ENCODE measurements at regions not wholly inside any gene's neighbourhood (a gene's known extent, or its start where the extent isn't known, plus 50 kb on each side); places are given as distances from the start of the nearest gene placed in this dataset.

- CTCF ChIA-PET, result no interaction called here
- intact Hi-C loops (cut with micrococcal nuclease) (no loop called here), in situ Hi-C loops (cut with MboI; ENCODE audit: low sequenced_read_pairs) (no loop called here), dilution Hi-C loops (cut with HindIII; ENCODE audit: low sequenced_read_pairs, unreplicated experiment) (no loop called here)
- no peak overlapping the region for H3K18ac ChIP-seq (ENCODE audit: low read depth, low read length)
- H3K4me2 ChIP-seq (ENCODE audit: low read depth, low read length), result no peak overlapping the region
- no peak overlapping the region for H2BK20ac ChIP-seq (ENCODE audit: low read depth, low read length)
- H3K23ac ChIP-seq (ENCODE audit: low read depth, low read length), result no peak overlapping the region
- no peak for DNase-seq
- H3K56ac ChIP-seq (ENCODE audit: extremely low read depth, insufficient read depth, low read length), result no peak overlapping the region
- no peak overlapping the region for H2BK120ac ChIP-seq (ENCODE audit: low read depth, low read length)
- no peaks in the 10 kb centered on the region for H3K79me1 ChIP-seq (ENCODE audit: low read depth in 1 of 2, low read length in 2 of 2)
- H3K14ac ChIP-seq (replicated peaks; ENCODE audit: low read depth, low read length), result no peak overlapping the region
- H2AK5ac ChIP-seq (ENCODE audit: low read depth, low read length), result no peak overlapping the region
- no peak overlapping the region for H2BK5ac ChIP-seq (ENCODE audit: low read depth, low read length, poor library complexity, severe bottlenecking)
- no peak overlapping the region for H4K91ac ChIP-seq (ENCODE audit: insufficient read depth, low read depth, low read length)
- H2AFZ ChIP-seq (replicated peaks; ENCODE audit: low read length, poor library complexity), result no peak overlapping the region
- H4K5ac ChIP-seq (ENCODE audit: low read depth, low read length), result no peak overlapping the region
- H4K8ac ChIP-seq (ENCODE audit: low read depth in 2 of 2, low read length in 2 of 2), result no peak overlapping the region
- no peak overlapping the region for H3K27ac ChIP-seq (ENCODE audit: insufficient read depth, low read length)
- no peaks in the 10 kb centered on the region for H3K36me3 ChIP-seq (ENCODE audit: control insufficient read depth, insufficient read depth, low read length)
- no peak overlapping the region for H2BK15ac ChIP-seq (ENCODE audit: low read depth, low read length)
- H3K4me1 ChIP-seq (ENCODE audit: control insufficient read depth, insufficient read depth, low read length), result no peaks in the 10 kb centered on the region
- H3K27me3 ChIP-seq (ENCODE audit: control insufficient read depth, insufficient read depth, low read length), result no peaks in the 10 kb centered on the region
- H2AK9ac ChIP-seq (replicated peaks; ENCODE audit: low read depth, low read length, poor library complexity), result no peak overlapping the region
- H3K4me3 ChIP-seq (ENCODE audit: insufficient read depth, low read depth, low read length), result no peak overlapping the region
- no peaks in the 10 kb centered on the region for H4K20me1 ChIP-seq (ENCODE audit: insufficient read depth, low read length)
- no peaks in the 10 kb centered on the region for H3K9me3 ChIP-seq (ENCODE audit: control insufficient read depth, insufficient read depth, low read length)
- BruUV-seq (replicated peaks), result no TSS peak
- H3K4ac ChIP-seq (ENCODE audit: low read depth, low read length), result no peak overlapping the region
- POLR2A ChIA-PET (ENCODE audit: unreplicated experiment), result no interaction called here
- H3K9me1 ChIP-seq (ENCODE audit: insufficient read depth, low read length), result no peaks in the 10 kb centered on the region
- no peak for TF ChIP-seq RAD21 (IDR thresholded peaks at IDR 0.05; ENCODE audit: low read length)
- no peak for TF ChIP-seq USF2 (IDR thresholded peaks at IDR 0.05; ENCODE audit: low read depth, low read length)
- no peak for TF ChIP-seq SMC3 (IDR thresholded peaks at IDR 0.05; ENCODE audit: low read depth, low read length)
- no peak for TF ChIP-seq POLR2A (IDR thresholded peaks at IDR 0.05; ENCODE audit: low read depth, low read length)
- no peak for TF ChIP-seq MXI1 (IDR thresholded peaks at IDR 0.05; ENCODE audit: borderline replicate concordance, low read depth, low read length)
- TF ChIP-seq CEBPB (IDR thresholded peaks at IDR 0.05; ENCODE audit: low read depth, low read length), result no peak
- no peak for TF ChIP-seq FOS (IDR thresholded peaks at IDR 0.05; ENCODE audit: low read depth, low read length)
- TF ChIP-seq CHD1 (IDR thresholded peaks at IDR 0.05; ENCODE audit: low read depth, low read length), result no peak
- TF ChIP-seq BHLHE40 (IDR thresholded peaks at IDR 0.05; ENCODE audit: low read depth, low read length), result no peak
- TF ChIP-seq RFX5 (IDR thresholded peaks at IDR 0.05; ENCODE audit: low read depth, low read length), result no peak
- no peak for TF ChIP-seq NFE2L2 (IDR thresholded peaks at IDR 0.05; ENCODE audit: low read depth, low read length)
- no peak for TF ChIP-seq RCOR1 (IDR thresholded peaks at IDR 0.05; ENCODE audit: insufficient replicate concordance, low read length)
- no peak for TF ChIP-seq ELK1 (IDR thresholded peaks at IDR 0.05; ENCODE audit: borderline replicate concordance, low read depth, low read length)
- no peak for ATAC-seq (ENCODE audit: low read depth)
- no peak overlapping the region for H3K9ac ChIP-seq (ENCODE audit: low read depth, low read length)
Observed at GRCh38 chr1:191074881-191075280, 597.2 kb upstream of the BRINP3 start.

Data from IMR-90 (cell line).